NCI-H2029 treated with DMSO at 0.1 percent for 48 hours (cell line): ENCODE measurements at regions not wholly inside any gene's neighbourhood (a gene's known extent, or its start where the extent isn't known, plus 50 kb on each side); places are given as distances from the start of the nearest gene placed in this dataset.

Experiments
- DNase-seq: peaks from one replicate; lab custom pipeline; 2025; lab: John Stamatoyannopoulos, UW

GRCh38 chr10:42972946-42973345 lies 103.9 kb upstream of the RET start:
- DNase-seq, result no peak

GRCh38 chr10:42973411-42973810 lies 103.5 kb upstream of the RET start:
- DNase-seq, result no peak

DNA sequence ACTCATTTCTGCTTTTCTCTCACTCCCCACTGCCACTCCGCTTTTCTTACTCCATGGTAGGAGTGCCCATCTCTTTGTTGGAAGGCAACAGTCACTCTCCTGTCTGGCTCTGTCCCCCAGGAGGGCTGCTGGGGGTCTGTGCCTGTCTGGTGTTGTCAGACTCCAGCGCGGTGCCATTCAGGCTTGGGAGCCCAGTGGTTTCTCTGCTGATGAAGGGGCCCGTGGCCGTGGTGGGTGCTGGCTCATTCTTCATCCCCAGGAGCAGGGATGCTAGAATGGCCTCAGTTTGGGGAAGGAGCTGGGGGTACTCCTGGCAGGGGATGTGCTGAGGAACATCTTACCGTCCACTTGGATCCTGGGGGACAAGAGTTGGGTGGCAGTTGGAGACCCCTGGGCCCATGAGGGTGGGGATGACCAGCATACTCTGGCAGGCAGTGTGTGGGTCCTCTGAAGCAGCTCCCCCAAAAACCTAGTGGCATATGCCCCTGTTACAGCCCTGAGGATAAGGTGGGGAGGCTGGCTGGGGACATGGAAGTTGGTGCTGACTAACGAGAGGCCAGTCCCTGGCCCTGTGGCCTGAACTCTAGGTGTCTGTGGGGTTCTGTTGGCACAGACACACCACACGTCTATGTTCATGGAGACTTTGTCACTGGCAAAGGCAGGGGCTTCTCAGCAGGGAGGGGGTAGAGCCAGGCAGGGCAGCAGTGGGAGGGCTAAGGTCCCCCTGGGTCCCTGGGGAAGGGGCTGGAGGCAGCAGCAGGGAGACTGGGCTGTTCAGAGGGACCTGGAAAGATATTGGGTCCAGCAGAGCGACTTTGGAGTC lies 102.8 kb upstream of the RET start:
- no peak for DNase-seq

- no peak for DNase-seq
These were observed 102.2 kb upstream of the RET start for GRCh38 chr10:42974693-42975002.

GRCh38 chr10:42975005-42975493 lies 101.8 kb upstream of the RET start:
- DNase-seq, result no peak

DNA sequence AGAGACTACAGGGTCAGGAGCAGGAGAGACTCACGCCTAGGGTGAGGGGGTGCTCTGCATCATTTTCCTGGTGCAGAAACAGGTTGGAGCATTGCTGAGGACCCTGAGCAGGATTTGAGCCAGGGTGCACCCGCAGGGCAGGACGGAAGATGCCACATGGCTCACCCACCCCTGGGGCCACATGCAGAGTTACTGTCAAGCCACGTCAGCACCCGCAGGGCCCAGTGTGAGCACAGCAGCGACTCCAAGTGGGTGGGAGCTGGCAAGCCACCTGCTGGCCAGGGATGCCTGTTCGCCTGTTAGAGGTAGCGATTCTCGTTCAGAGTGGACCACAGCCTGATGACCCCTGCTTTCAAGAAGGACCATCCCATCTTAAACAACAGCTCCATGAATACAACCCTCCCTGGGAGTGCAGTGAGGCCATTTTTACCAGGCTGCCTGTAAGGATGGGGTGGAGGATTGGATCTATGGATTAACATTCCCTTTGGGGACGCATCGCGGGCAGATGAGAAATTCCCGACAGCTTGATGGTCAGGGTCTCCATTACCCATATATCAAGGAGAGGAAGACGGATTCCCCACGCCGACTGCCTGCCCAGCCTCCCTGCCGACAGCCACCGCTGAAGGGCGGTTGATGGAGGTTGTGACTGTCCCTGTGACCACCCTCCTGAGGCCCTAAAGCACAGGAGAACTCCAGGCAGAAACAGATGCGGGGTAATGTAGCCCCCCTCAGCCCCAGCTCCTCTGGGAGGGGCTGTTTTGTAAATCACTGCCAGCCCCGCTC lies 101.1 kb upstream of the RET start:
- no peak for DNase-seq

- no peak for DNase-seq
These were observed 100.4 kb upstream of the RET start for GRCh38 chr10:42976351-42977031.

DNA sequence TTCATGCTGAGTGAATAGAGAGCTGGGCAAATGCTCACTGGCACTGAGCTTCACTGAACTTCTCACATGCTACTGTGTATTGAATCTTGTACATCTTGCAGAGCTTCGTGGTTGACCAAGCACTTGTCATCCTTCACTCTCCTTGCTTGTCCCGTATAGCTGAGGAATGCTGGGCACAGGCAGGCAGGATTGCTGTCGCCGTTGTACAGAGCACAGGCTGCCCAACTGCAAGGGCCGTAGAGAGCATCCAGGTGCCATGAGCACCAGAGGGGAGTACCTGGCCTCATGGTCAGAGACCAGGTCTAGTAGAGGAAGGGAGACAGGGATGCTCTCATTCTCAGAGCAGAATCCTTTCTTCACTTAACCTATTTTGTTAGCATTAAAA lies 99.8 kb upstream of the RET start:
- DNase-seq, result no peak

- no peak for DNase-seq
These were observed 97.7 kb upstream of the RET start for GRCh38 chr10:42979181-42979580.

DNA sequence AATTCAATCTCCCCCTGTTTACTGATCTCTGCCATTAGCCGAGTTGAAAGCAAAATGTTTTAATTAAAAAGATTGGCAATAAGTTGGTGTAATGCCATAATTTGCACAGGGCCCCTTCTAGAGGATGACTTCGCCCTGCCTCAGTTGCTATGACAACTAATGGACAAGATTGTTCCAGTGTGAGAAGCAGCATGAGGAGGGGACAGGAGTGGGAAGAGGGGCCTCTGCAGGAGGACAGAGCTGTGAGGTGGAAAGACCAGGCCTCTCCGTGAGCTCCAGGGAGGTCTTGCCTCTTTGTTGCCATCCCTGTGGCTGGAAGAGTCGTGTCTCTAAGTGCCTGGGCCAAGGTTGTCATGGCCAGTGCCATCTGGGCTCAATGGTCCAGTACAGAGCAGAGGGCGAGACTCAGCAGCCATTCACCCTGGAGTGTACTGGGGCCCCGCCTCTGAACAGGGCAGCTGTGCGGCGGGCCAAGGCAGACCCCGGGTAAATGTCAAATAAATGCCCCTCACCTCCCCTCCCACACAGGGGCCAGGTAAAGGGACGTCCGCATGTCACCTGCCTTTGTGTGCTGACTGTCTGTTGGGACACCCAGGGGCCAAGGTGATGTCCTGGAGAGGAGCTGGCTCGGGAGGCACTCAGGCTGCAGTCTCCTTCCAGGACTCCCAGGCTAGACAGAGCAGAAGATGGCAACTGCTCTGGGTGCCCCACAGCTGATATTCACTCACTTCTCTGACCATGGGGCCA lies 97.0 kb upstream of the RET start:
- no peak for DNase-seq

GRCh38 chr10:42980553-42981357 lies 96.1 kb upstream of the RET start:
- DNase-seq, result no peak

- no peak for DNase-seq
These were observed 95.3 kb upstream of the RET start for GRCh38 chr10:42981358-42982236.

- DNase-seq, result no peak
These were observed 93.9 kb upstream of the RET start for GRCh38 chr10:42982891-42983506.

- DNase-seq, result no peak
These were observed 93.3 kb upstream of the RET start for GRCh38 chr10:42983591-42983990.

- DNase-seq, result no peak
These were observed 92.7 kb upstream of the RET start for GRCh38 chr10:42984035-42984610.

- DNase-seq, result no peak
These were observed 92.0 kb upstream of the RET start for GRCh38 chr10:42984761-42985325.

- DNase-seq, result no peak
These were observed 91.2 kb upstream of the RET start for GRCh38 chr10:42985436-42986316.

DNA sequence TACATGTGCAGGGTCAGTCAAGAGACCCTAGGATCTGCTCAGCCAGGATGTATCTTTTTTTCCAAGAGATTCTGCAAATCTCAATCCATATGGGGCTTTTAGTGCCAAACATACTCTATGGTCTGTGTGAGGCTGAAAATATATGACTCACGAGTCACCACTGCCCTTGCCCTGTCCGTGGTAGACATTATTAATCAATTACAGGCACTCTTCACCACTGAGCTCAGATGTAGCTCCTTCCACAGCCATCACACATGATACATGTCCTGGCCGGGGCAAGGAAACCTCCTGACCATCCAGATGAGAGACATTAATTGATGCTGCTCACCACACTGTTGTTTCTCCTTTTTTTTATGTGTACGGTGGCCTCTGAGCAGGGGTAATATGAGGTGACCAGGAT lies 90.2 kb upstream of the RET start:
- no peak for DNase-seq
